ENCODE measurements at regions not wholly inside any gene's neighbourhood (a gene's known extent, or its start where the extent isn't known, plus 50 kb on each side); places are given as distances from the start of the nearest gene placed in this dataset.
A peak's percentile ranks its signal among the peaks of the same experiment; 100 is the strongest.

- no peak overlapping the region for H3K4me3 Mint-ChIP-seq (ENCODE audit: unreplicated experiment)
- H3K9me3 Mint-ChIP-seq (ENCODE audit: unreplicated experiment), result no peaks in the 10 kb centered on the region
- H3K36me3 Mint-ChIP-seq (ENCODE audit: unreplicated experiment), result no peaks in the 10 kb centered on the region
- H3K4me1 Mint-ChIP-seq (ENCODE audit: unreplicated experiment), result peaks cover 3% of the 10 kb centered on the region
- no peak for DNase-seq (ENCODE audit: extremely low spot score, unreplicated experiment)
- no peaks in the 10 kb centered on the region for H3K27me3 Mint-ChIP-seq (ENCODE audit: unreplicated experiment)
- TF ChIP-seq CTCF (IDR thresholded peaks at IDR 0.05), result no peak
- H3K27ac Mint-ChIP-seq (ENCODE audit: unreplicated experiment), result no peak overlapping the region
Observed at GRCh38 chr2:226561962-226562361, 237.7 kb downstream of the IRS1 start.

GRCh38 chr2:226560325-226560724 lies 239.3 kb downstream of the IRS1 start:
- H3K36me3 Mint-ChIP-seq (ENCODE audit: unreplicated experiment), result no peaks in the 10 kb centered on the region
- peaks cover 17% of the 10 kb centered on the region for H3K4me1 Mint-ChIP-seq (ENCODE audit: unreplicated experiment)
- no peak overlapping the region for H3K4me3 Mint-ChIP-seq (ENCODE audit: unreplicated experiment)
- DNase-seq (ENCODE audit: extremely low spot score, unreplicated experiment), result no peak
- no peaks in the 10 kb centered on the region for H3K9me3 Mint-ChIP-seq (ENCODE audit: unreplicated experiment)
- no peaks in the 10 kb centered on the region for H3K27me3 Mint-ChIP-seq (ENCODE audit: unreplicated experiment)
- TF ChIP-seq CTCF (IDR thresholded peaks at IDR 0.05), result no peak
- no peak overlapping the region for H3K27ac Mint-ChIP-seq (ENCODE audit: unreplicated experiment)

- H3K36me3 Mint-ChIP-seq (ENCODE audit: unreplicated experiment), result no peaks in the 10 kb centered on the region
- peaks cover 25% of the 10 kb centered on the region for H3K4me1 Mint-ChIP-seq (ENCODE audit: unreplicated experiment)
- no peak overlapping the region for H3K27ac Mint-ChIP-seq (ENCODE audit: unreplicated experiment)
- no peak for TF ChIP-seq CTCF (IDR thresholded peaks at IDR 0.05)
- H3K9me3 Mint-ChIP-seq (ENCODE audit: unreplicated experiment), result no peaks in the 10 kb centered on the region
- no peak for DNase-seq (ENCODE audit: extremely low spot score, unreplicated experiment)
- no peak overlapping the region for H3K4me3 Mint-ChIP-seq (ENCODE audit: unreplicated experiment)
- H3K27me3 Mint-ChIP-seq (ENCODE audit: unreplicated experiment), result no peaks in the 10 kb centered on the region
Observed at GRCh38 chr2:226559536-226559935, 240.1 kb downstream of the IRS1 start.

- no peak overlapping the region for H3K27ac Mint-ChIP-seq (ENCODE audit: unreplicated experiment)
- no peaks in the 10 kb centered on the region for H3K27me3 Mint-ChIP-seq (ENCODE audit: unreplicated experiment)
- no peaks in the 10 kb centered on the region for H3K9me3 Mint-ChIP-seq (ENCODE audit: unreplicated experiment)
- no peak for TF ChIP-seq CTCF (IDR thresholded peaks at IDR 0.05)
- no peak overlapping the region for H3K4me3 Mint-ChIP-seq (ENCODE audit: unreplicated experiment)
- H3K4me1 Mint-ChIP-seq (ENCODE audit: unreplicated experiment), result peaks cover 34% of the 10 kb centered on the region
- no peak for DNase-seq (ENCODE audit: extremely low spot score, unreplicated experiment)
- no peaks in the 10 kb centered on the region for H3K36me3 Mint-ChIP-seq (ENCODE audit: unreplicated experiment)
Observed at GRCh38 chr2:226558418-226558817, 241.2 kb downstream of the IRS1 start.

- H3K27me3 Mint-ChIP-seq (ENCODE audit: unreplicated experiment), result no peaks in the 10 kb centered on the region
- TF ChIP-seq CTCF (IDR thresholded peaks at IDR 0.05), result no peak
- H3K27ac Mint-ChIP-seq (ENCODE audit: unreplicated experiment), result peak overlapping the region; percentile 32
- H3K4me3 Mint-ChIP-seq (ENCODE audit: unreplicated experiment), result no peak overlapping the region
- no peaks in the 10 kb centered on the region for H3K9me3 Mint-ChIP-seq (ENCODE audit: unreplicated experiment)
- DNase-seq (ENCODE audit: extremely low spot score, unreplicated experiment), result no peak
- peaks cover 42% of the 10 kb centered on the region for H3K4me1 Mint-ChIP-seq (ENCODE audit: unreplicated experiment)
- H3K36me3 Mint-ChIP-seq (ENCODE audit: unreplicated experiment), result no peaks in the 10 kb centered on the region
Observed at GRCh38 chr2:226556050-226556449, 243.6 kb downstream of the IRS1 start.

Data from osteocyte (in vitro differentiated cells).